Right kidney (tissue), 1 donor: ENCODE measurements at regions not wholly inside any gene's neighbourhood (a gene's known extent, or its start where the extent isn't known, plus 50 kb on each side); places are given as distances from the start of the nearest gene placed in this dataset.

Experiments
- DNase-seq: peaks from one replicate; pipeline ENCODE4 v3.0.0-alpha.2; 2016

DNA sequence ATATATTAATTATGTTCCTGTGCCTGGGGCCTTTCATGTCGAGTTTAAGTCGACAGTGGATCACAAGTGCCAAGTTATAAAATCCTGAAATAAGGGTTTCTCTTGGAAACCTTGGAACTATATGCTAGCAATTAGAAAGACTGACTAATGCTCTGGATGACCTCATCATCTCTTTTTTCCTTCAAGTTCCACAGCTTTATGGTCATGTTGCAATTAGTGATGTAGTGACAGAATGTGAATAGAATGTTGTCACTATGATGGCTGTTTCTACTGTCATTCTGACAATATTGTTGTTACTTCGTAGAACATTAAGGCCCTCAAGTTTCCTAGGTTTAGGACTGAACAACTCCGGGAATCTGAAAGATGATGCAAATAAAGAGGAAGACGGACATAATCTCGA is 368.0 kb upstream of the SEMA6A start:
- DNase-seq = no peak

DNA sequence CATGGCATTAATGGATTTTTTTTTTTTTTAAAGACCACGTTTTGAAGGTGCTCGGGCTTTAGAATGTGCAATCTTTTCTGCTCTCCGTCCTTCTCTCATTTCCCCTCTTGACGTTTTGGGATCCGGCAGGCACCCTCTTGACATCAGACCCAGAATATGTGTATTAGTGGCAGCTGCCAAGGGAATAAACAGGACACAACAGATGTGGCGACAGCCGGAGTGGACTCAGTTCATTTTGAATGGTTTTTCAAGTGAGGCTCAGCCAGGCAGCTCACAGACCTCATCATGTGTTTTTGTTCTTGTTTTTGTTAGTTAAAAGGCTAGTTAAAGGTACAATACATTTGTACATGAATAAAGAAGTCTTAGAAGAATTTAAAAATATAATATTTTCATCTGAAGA is 365.0 kb upstream of the SEMA6A start:
- no peak for DNase-seq

DNA sequence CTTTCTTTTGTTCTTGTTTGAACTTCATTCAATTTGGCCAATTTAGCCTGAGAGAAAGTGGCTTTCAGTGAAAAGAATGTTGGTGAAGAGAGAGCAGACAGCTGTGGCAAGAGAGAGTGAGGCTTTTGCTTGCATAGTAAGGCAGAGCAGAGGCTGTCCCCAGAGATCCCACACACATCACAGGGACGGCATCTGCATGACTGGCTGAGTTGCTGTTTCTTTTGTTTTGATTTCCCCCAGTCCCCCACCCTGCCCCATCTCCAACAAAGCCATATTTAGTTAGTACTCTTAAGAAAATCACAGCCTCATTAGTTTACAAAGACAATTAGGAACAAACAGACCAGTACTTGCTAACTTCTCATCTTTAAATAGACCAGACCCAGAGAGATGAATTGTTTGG is 363.9 kb upstream of the SEMA6A start:
- DNase-seq = no peak

GRCh38 chr5:116935561-116936162 is 361.0 kb upstream of the SEMA6A start:
- no peak for DNase-seq

- no peak for DNase-seq
Observed at GRCh38 chr5:116930616-116931015, 356.0 kb upstream of the SEMA6A start.

DNA sequence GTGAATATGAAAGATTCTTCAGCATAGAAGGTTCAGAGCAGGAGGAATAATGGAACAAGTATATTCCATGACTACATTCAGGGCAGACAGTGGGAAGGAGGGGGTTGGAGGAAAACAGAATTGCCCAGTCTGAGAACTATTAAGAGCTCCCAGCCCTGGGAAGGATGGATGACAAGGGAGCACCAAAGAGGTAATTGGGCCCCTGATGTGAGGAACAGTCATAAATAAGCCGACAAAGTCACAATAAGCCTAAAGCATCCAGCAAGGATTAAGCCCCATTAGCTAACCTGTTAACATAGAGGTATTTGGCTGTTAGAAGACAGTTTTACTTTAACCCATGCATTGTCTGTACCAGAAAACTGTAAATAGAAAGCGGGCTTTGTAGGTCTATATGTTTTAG is 348.7 kb upstream of the SEMA6A start:
- no peak for DNase-seq

DNA sequence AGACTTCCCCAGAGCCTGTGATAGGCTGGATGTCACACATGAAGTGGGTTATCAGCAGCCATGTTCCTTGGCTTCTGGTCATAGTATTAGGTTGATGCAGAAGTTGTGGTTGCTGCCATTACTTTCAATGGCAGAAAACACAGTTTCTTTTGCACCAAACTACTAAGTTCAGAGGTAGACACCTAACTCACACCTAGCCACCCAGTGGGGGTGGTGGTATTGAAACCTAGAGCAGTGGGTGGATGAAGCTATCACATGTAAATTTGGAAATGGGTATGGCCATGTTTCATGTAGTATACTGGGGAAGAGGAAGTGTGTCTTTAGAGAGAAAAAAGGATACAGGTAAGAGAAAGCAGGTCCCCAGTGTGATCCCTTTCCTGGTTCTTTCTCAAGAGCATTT is 347.9 kb upstream of the SEMA6A start:
- DNase-seq = no peak

- no peak for DNase-seq
Observed at GRCh38 chr5:116914869-116915504, 340.4 kb upstream of the SEMA6A start.

- DNase-seq = no peak
Observed at GRCh38 chr5:116912221-116912620, 337.6 kb upstream of the SEMA6A start.

DNA sequence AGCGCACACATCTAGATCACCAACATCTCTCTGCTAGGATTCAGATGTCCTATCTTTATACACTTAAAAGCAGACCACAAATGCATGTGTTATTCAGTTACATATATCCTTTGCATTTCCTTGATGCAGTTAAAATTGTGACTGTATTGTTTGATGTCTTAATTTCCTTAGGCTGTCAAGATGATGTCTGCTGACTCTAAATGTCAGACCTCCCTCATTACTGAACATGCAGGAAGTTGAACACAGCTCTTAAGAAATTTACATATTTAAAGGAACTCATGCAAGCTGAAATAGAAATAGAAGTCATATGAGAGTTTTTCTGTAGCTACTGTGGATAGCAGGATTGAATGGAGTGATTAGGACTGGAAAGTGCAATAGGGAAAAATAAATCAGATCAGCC is 336.5 kb upstream of the SEMA6A start:
- DNase-seq = no peak

DNA sequence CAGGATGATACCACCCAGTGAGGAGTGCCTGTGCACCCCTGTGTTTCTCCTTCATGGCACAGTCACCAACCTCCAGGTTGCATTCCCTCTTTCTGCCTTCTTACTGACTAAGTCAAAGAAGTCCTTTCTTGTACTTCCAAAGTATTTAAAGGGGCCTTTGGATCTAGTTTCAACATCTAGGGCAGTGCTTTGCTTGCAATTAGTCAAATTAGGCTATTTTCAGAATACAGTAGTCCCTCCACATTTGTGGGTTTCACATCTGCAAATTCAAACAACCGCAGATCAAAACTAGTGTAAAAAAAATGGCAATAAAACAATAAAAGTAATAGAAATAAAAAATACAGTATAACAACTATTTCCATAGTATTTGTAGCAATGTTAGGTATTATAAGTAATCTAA is 333.9 kb upstream of the SEMA6A start:
- DNase-seq = no peak

GRCh38 chr5:116905885-116906284 is 331.3 kb upstream of the SEMA6A start:
- DNase-seq = no peak

- DNase-seq = no peak
Observed at GRCh38 chr5:116900793-116901192, 326.2 kb upstream of the SEMA6A start.

DNA sequence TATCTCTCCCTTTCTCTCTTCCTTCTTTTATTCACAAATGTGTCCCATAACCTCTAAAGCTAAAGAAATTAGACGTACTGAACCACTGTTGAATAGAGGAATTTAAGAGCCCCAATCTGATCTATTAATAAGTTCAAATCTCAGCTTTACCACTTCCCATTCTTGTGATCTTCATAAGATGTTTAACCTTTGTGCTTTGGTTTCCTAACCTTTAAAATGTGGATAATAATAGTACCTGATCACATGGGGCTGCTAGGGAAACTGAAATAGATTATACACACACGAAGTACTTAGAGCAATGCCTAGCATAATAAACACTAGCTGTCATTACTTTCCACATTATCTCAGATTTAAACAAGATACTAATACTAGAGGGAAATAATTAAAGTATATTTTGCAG is 324.3 kb upstream of the SEMA6A start:
- no peak for DNase-seq

- DNase-seq = no peak
Observed at GRCh38 chr5:116897291-116897690, 322.7 kb upstream of the SEMA6A start.

GRCh38 chr5:116896001-116896400 is 321.4 kb upstream of the SEMA6A start:
- no peak for DNase-seq

DNA sequence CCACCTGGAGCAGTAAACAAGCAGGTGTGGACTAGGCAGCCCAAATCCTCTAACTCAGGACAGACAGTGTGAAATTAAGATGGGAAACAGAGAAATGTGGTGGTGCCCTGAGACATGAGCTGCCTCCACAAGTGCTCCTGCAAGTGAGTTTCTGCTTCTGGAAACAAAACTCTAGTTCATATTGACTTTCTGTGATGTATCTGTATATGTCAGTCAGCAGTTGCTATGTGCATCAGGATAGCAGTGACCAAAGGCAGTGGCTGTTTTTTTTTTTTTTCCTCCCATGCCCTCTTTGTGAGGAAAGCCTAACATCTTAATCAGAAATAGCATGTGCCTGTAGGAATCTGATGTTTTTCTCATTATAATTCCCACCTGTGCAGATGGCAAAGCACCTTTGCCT is 318.4 kb upstream of the SEMA6A start:
- DNase-seq = no peak

DNA sequence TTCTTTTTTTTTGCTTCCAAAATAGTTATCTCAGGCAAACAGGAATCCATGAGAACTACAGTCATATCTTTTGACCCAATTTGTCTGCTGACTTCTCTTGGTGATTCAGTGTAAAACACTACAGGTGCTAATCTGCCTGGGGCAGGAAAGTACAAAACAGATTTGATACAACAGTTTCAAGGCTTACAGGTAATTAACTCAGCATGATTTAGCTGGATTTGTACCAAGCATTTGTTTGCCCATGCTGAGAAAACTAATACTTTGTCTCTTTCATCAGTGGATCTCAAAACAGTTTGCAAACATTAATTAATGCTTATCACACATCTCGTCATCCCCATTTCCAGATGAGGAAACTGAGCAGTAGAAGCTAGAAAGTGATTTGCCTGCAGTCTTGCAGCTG is 312.5 kb upstream of the SEMA6A start:
- DNase-seq = no peak

DNA sequence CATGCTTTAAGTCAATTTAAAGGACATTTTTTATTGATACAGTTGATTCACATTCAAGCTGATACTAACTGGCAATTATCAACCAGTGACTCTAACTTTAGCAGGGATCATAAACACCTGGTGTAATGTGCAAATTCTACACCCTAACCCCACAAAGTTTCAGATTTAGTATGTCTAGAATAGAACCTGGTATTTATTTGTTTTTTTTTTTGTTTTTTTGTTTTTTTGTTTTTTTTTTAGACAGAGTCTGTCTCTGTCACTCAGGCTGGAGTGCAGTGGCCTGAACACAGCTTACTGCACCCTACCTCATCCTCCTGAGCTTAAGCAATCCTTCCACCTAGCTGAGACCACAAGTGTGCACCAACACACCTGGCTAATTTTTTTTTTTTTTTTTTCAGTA is 311.2 kb upstream of the SEMA6A start:
- no peak for DNase-seq

DNA sequence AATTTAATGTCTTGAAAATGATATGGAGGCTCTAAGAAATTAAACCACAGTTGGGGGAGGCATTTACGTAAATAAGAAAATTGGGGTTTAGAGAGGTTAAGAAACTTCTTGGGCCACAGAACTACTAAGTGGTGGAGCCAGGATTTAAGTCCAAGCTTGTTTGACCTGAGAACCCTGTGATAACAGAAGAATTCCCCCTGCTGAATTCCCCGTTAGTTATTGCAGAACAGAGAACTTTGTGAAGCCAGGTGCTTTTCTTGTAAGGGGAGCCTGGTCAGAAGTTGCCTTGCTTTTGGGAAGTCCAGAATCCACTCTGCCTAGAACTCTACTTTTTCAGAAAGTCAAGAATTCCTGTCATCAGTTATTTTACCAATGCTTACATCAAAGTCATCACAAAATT is 309.3 kb upstream of the SEMA6A start:
- DNase-seq = no peak

- no peak for DNase-seq
Observed at GRCh38 chr5:116881921-116882531, 307.4 kb upstream of the SEMA6A start.

DNA sequence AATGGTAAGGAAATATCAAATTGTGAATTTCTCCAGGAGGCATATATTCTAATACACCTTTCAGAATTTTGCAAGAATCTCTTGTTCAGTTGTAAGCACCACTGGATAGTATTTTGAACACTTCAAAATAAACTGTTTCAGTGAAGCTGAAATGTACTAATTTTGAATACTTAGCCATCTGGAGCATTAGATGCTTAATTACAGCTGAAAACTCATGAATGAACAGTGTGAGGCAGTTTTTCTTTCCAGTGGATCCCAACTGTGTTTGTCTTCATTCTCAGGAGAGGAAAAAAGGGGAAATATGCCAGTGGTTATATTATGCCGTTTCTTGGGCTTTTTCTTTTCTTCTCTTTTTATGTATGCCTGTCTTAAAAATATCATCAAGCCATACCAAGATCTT is 306.0 kb upstream of the SEMA6A start:
- DNase-seq = no peak

GRCh38 chr5:116880150-116880549 is 305.5 kb upstream of the SEMA6A start:
- no peak for DNase-seq

DNA sequence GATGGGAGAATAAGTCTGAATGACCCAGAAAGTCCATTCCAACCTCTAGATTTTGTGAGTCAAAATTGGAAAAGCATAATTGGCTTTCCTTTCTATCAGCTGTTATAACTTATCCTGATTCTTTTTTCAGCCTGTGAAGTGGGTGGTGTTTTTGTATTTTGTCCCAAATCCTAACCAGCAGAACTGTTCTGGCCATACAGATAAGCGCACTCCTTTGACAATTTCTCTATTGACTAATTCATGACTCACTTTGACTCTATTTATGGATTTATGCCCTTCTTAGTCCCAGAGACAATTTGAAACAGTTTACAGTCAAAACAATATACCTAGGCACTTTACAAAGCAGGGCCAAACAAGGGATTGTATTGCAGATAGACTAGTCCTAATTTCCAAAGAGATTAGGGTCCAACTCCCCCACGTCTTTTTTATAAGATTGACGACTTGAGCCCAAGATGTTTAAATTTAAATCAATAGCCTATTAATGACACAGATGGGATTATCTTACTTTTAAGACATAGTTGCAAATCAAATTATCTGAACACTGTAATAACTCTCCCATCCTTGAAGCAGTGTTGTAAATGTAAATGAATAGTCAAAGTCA is 301.7 kb upstream of the SEMA6A start:
- DNase-seq = no peak
